RPMI7951 (cell line): ENCODE measurements at regions not wholly inside any gene's neighbourhood (a gene's known extent, or its start where the extent isn't known, plus 50 kb on each side); places are given as distances from the start of the nearest gene placed in this dataset.

Experiments
- DNase-seq: peaks from one replicate; pipeline ENCODE4 v3.0.0-alpha.2; 2012; ENCODE audit warnings: low read depth

- no peak for DNase-seq
Measured at GRCh38 chrX:107560980-107561379, 67.3 kb upstream of the PRPS1 start.

GRCh38 chrX:107561468-107562215 is 66.7 kb upstream of the PRPS1 start:
- no peak for DNase-seq

GRCh38 chrX:107562482-107562881 is 65.8 kb upstream of the PRPS1 start:
- DNase-seq = peak; percentile 58

GRCh38 chrX:107563824-107564223 is 64.5 kb upstream of the PRPS1 start:
- no peak for DNase-seq

GRCh38 chrX:107565015-107565414 is 63.3 kb upstream of the PRPS1 start:
- no peak for DNase-seq

- peak; percentile 60 for DNase-seq
Measured at GRCh38 chrX:107565931-107566603, 62.2 kb upstream of the PRPS1 start.

- DNase-seq = no peak
Measured at GRCh38 chrX:107566604-107567262, 61.6 kb upstream of the PRPS1 start.

- no peak for DNase-seq
Measured at GRCh38 chrX:107567370-107567769, 60.9 kb upstream of the PRPS1 start.

GRCh38 chrX:107571296-107571998 is 56.9 kb upstream of the PRPS1 start:
- peak; percentile 92 for DNase-seq

- DNase-seq = no peak
Measured at GRCh38 chrX:107573016-107573415, 55.3 kb upstream of the PRPS1 start.

GRCh38 chrX:107574054-107574683 is 54.1 kb upstream of the PRPS1 start:
- DNase-seq = peak; percentile 62

GRCh38 chrX:107574711-107575110 is 53.6 kb upstream of the PRPS1 start:
- DNase-seq = peak; percentile 72

GRCh38 chrX:107576392-107576791 is 51.9 kb upstream of the PRPS1 start:
- no peak for DNase-seq

GRCh38 chrX:107576841-107577240 is 51.5 kb upstream of the PRPS1 start:
- no peak for DNase-seq

GRCh38 chrX:107577933-107578332 is 50.4 kb upstream of the PRPS1 start:
- DNase-seq = no peak
